B cell (primary cell): ENCODE measurements at regions not wholly inside any gene's neighbourhood (a gene's known extent, or its start where the extent isn't known, plus 50 kb on each side); places are given as distances from the start of the nearest gene placed in this dataset.

Experiments used
- ATAC-seq: fragments of 200-7000 bp; cut with Tn5 transposase; one replicate; pipeline ENCODE4 v1.10.0; 2021; ENCODE audit warnings: low read depth, mild to moderate bottlenecking, moderate number of reproducible peaks, moderate library complexity
- CTCF ChIA-PET: fragments of 350-600 bp; sonication (Branson Sonifier 250); formaldehyde crosslinking; loops from one replicate; lab custom pipeline; 2021; ENCODE audit warnings: antibody characterized with exemption, inconsistent platforms; lab: Charles Lee
- POLR2A ChIA-PET: fragments of 350-600 bp; sonication (Branson Sonifier 250); formaldehyde crosslinking; loops from one replicate; lab custom pipeline; 2021; ENCODE audit warnings: antibody characterized with exemption; lab: Charles Lee
- DNase-seq: peaks from one replicate; pipeline ENCODE4 v3.0.0; 2013
- H2AFZ ChIP-seq: 2 replicates; pipeline ENCODE4 v1.6.1; 2012; ENCODE audit warnings: mild to moderate bottlenecking, low read depth, low read length; ENCODE audit not compliant: insufficient read depth, poor library complexity, severe bottlenecking
- H3K27ac ChIP-seq, 2 donors: 1 replicate in 1 of 2; 2 replicates in 1 of 2; pipeline ENCODE4 v1.5.1; 2012 to 2013; ENCODE audit warnings: low read length in 2 of 2, mild to moderate bottlenecking in 2 of 2, moderate library complexity in 1 of 2
- H3K27me3 ChIP-seq, 4 experiments: fragments of 200-600 bp in 1 of 4; sonication (generic) in 1 of 4; replicated peaks in 1 of 4; 1 replicate in 2 of 4; 2 replicates in 2 of 4; pipeline versions ENCODE4 v1.6.1 to v1.7.0; 2013 to 2016; ENCODE audit warnings: low read length in 3 of 4, mild to moderate bottlenecking in 2 of 4, mixed read lengths in 1 of 4, moderate library complexity in 1 of 4; ENCODE audit not compliant: insufficient read depth in 4 of 4, control insufficient read depth in 3 of 4; ENCODE audit errors: control extremely low read depth in 1 of 4
- H3K36me3 ChIP-seq, 2 experiments: replicated peaks in 1 of 2; 1 replicate in 1 of 2; 2 replicates in 1 of 2; pipeline versions ENCODE4 v1.6.1 to v1.7.1; 2013; ENCODE audit warnings: low read length in 1 of 2; ENCODE audit not compliant: insufficient read depth in 2 of 2, control insufficient read depth in 1 of 2; ENCODE audit errors: control extremely low read depth in 1 of 2, extremely low read depth in 1 of 2
- H3K4me1 ChIP-seq, 2 donors: fragments of 200-600 bp in 1 of 2; sonication (generic) in 1 of 2; 1 replicate in 1 of 2; 2 replicates in 1 of 2; pipeline versions ENCODE4 v1.5.1 to v1.6.1; 2013 to 2017; ENCODE audit warnings: low read length in 2 of 2; ENCODE audit not compliant: control insufficient read depth in 2 of 2, insufficient read depth in 2 of 2
- H3K4me2 ChIP-seq: replicated peaks from 2 replicates; pipeline ENCODE3; 2012; ENCODE audit warnings: mild to moderate bottlenecking, low read depth, low read length; ENCODE audit not compliant: poor library complexity, severe bottlenecking
- H3K4me3 ChIP-seq, 5 experiments: fragments of 200-600 bp in 1 of 5; sonication (generic) in 1 of 5; 1 replicate in 3 of 5; 2 replicates in 2 of 5; pipeline versions ENCODE4 v1.5.1 to v1.7.0; 2011 to 2016; ENCODE audit warnings: low read length in 4 of 5, mild to moderate bottlenecking in 4 of 5, low read depth in 2 of 5, control low read depth in 1 of 5, moderate library complexity in 1 of 5; ENCODE audit not compliant: insufficient read depth in 1 of 5; ENCODE audit errors: control extremely low read depth in 1 of 5, extremely low read depth in 1 of 5
- H3K79me2 ChIP-seq: fragments of 200-600 bp; sonication (generic); one replicate; pipeline ENCODE4 v1.6.0; 2016; ENCODE audit warnings: low read length; ENCODE audit not compliant: control insufficient read depth, insufficient read depth
- H3K9ac ChIP-seq: fragments of 200-600 bp; sonication (generic); 2 replicates; pipeline ENCODE4 v1.6.1; 2017; ENCODE audit warnings: mild to moderate bottlenecking, low read length, moderate library complexity
- H3K9me3 ChIP-seq, 3 donors: one replicate each; pipeline versions ENCODE4 v1.6.1 to v1.7.1; 2013; ENCODE audit warnings: low read length in 2 of 3; ENCODE audit not compliant: control insufficient read depth in 2 of 3, insufficient read depth in 1 of 3; ENCODE audit errors: control extremely low read depth in 1 of 3
- H4K20me1 ChIP-seq: 2 replicates; pipeline ENCODE4 v1.6.0; 2012; ENCODE audit warnings: mild to moderate bottlenecking, low read length; ENCODE audit not compliant: insufficient read depth, control insufficient read depth, poor library complexity, severe bottlenecking
- H3K27ac Mint-ChIP-seq: one replicate; pipeline ENCODE4 v1.8.0; 2021; ENCODE audit warnings: mixed read lengths
- H3K27me3 Mint-ChIP-seq: one replicate; pipeline ENCODE4 v1.8.0; 2021; ENCODE audit warnings: mixed read lengths
- H3K4me1 Mint-ChIP-seq: one replicate; pipeline ENCODE4 v1.8.0; 2021; ENCODE audit warnings: mixed read lengths
- H3K4me3 Mint-ChIP-seq: one replicate; pipeline ENCODE4 v1.8.0; 2021; ENCODE audit warnings: mixed read lengths
- H3K9me3 Mint-ChIP-seq: one replicate; pipeline ENCODE4 v1.8.0; 2022; ENCODE audit warnings: mixed read lengths; ENCODE audit not compliant: insufficient read depth
- EZH2 ChIP-seq: IDR thresholded peaks from 2 replicates; pipeline ENCODE4 v1.6.1; 2012; ENCODE audit warnings: borderline replicate concordance, low read depth, mild to moderate bottlenecking, moderate library complexity, low read length; ENCODE audit not compliant: insufficient read depth, poor library complexity, severe bottlenecking
- WGBS: methylation state at CpG from one replicate; pipeline ENCODE4 v1.1.5; 2013; ENCODE audit warnings: missing lambda C conversion rate; ENCODE audit not compliant: insufficient coverage; 5-methylcytosine and 5-hydroxymethylcytosine counted together
- intact Hi-C: fragments of 100-400 bp; cut with micrococcal nuclease; formaldehyde crosslinking; loops from one replicate; pipeline ENCODE4 v1.10.0; 2022
- TF ChIP-seq, protein P1 (sequence below): fragments of 200-600 bp; IDR thresholded peaks from one replicate; pipeline ENCODE4 v1.8.0; 2022; ENCODE audit warnings: antibody characterized with exemption, mild to moderate bottlenecking

DNA sequence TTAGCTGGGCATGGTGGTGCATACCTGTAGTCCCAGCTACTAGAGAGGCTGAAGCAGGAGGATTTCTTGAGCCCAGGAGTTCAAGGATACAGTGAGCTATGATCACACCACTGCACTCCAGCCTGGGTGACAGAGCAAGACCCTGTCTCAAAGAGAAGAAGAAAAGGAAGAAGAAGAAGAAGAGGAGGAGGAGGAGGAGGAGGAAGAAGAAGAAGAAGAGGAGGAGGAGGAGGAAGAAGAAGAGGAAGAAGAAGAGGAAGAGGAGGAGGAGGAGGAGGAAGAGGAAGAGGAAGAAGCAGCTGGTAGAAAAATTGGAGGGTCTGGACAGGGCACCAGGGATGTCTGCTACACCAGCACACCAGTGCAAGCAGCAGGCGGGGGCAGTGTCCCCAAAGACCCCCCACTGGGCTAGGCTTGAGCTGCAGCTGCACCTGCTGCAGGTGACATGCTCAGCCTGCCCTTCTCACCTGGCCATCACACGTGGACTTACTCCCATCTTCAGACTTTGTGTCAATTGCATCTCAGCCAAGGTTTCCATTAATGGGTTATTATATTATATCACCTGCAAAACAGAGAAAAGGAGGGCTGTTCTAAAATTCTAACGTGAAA, 180.9 kb upstream of the ZNF507 start:
- POLR2A ChIA-PET: no interaction called here
- no peak overlapping the region for H3K4me3 Mint-ChIP-seq
- DNase-seq (no peak), ATAC-seq (no peak)
- Histone ChIP-seq H3K4me2 (no peak overlapping the region), H3K4me3 (no peak overlapping the region), H3K36me3 (no peaks in the 10 kb centered on the region), H3K27ac (no peak overlapping the region), H2AFZ (no peak overlapping the region), H3K4me1 (no peaks in the 10 kb centered on the region), H3K9me3 (peaks cover 0 to 20% (median 0%) of the 10 kb centered on the region in 3 donors), H3K79me2 (no peaks in the 10 kb centered on the region), H3K9ac (no peak overlapping the region), H3K27me3 (no peaks in the 10 kb centered on the region), H4K20me1 (no peaks in the 10 kb centered on the region)
- H3K9me3 Mint-ChIP-seq: peaks cover 3% of the 10 kb centered on the region
- no peak for TF ChIP-seq EZH2
- TF ChIP-seq, protein P1, sequence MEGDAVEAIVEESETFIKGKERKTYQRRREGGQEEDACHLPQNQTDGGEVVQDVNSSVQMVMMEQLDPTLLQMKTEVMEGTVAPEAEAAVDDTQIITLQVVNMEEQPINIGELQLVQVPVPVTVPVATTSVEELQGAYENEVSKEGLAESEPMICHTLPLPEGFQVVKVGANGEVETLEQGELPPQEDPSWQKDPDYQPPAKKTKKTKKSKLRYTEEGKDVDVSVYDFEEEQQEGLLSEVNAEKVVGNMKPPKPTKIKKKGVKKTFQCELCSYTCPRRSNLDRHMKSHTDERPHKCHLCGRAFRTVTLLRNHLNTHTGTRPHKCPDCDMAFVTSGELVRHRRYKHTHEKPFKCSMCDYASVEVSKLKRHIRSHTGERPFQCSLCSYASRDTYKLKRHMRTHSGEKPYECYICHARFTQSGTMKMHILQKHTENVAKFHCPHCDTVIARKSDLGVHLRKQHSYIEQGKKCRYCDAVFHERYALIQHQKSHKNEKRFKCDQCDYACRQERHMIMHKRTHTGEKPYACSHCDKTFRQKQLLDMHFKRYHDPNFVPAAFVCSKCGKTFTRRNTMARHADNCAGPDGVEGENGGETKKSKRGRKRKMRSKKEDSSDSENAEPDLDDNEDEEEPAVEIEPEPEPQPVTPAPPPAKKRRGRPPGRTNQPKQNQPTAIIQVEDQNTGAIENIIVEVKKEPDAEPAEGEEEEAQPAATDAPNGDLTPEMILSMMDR: no peak
- CTCF ChIA-PET: no interaction called here
- H3K4me1 Mint-ChIP-seq: no peaks in the 10 kb centered on the region
- no peaks in the 10 kb centered on the region for H3K27me3 Mint-ChIP-seq
- intact Hi-C loops: no loop called here
- no peak overlapping the region for H3K27ac Mint-ChIP-seq
- WGBS: 75% methylated on average over 1 of the region's 3 CpGs

DNA sequence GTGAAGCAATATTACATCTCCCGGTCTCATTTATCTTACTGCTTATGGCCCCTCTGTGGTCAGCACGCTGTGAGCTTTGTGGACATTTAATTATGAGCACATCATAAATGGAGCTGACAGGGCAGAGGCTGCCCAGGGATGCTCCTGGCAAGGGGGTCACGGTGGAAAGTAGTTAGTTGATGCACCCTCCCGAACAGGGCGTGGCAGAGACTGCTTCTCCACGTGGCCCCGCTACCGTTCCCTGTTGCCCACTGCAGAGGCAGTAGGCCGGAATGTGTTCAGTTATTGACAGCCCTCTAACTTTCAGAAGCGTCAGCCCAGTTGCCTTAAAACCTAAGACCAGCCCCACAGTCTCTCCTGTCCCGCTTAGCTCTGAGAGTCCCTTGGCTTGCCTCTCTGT, 180.3 kb upstream of the ZNF507 start:
- no peaks in the 10 kb centered on the region for H3K27me3 ChIP-seq
- ATAC-seq (no peak), DNase-seq (no peak)
- Mint-ChIP-seq H3K27me3 (no peaks in the 10 kb centered on the region), H3K4me1 (no peaks in the 10 kb centered on the region), H3K9me3 (no peaks in the 10 kb centered on the region), H3K4me3 (no peak overlapping the region), H3K27ac (no peak overlapping the region)
- H3K79me2 ChIP-seq: no peaks in the 10 kb centered on the region
- H3K36me3 ChIP-seq: no peaks in the 10 kb centered on the region
- CTCF ChIA-PET: no interaction called here
- no peak overlapping the region for H3K9ac ChIP-seq
- no peak overlapping the region for H2AFZ ChIP-seq
- H4K20me1 ChIP-seq: no peaks in the 10 kb centered on the region
- H3K4me2 ChIP-seq: no peak overlapping the region
- intact Hi-C loops: no loop called here
- TF ChIP-seq EZH2: no peak
- TF ChIP-seq, protein P1: no peak
- peaks cover 0 to 20% (median 0%) of the 10 kb centered on the region in 3 donors for H3K9me3 ChIP-seq
- H3K4me1 ChIP-seq: no peaks in the 10 kb centered on the region
- no peak overlapping the region for H3K4me3 ChIP-seq
- WGBS: 90% methylated on average over 11 of the region's 11 CpGs
- no peak overlapping the region for H3K27ac ChIP-seq
- POLR2A ChIA-PET: no interaction called here
